NCI-H2081 (cell line): ENCODE measurements at regions not wholly inside any gene's neighbourhood (a gene's known extent, or its start where the extent isn't known, plus 50 kb on each side); places are given as distances from the start of the nearest gene placed in this dataset.
A peak's percentile ranks its signal among the peaks of the same experiment; 100 is the strongest.
"Not testable (repeated sequence)": the region's sequence is repeated elsewhere in the genome, so short reads cannot be mapped to it uniquely, and the experiment has no call there.

Experiments
- DNase-seq, 2 experiments: peaks; one replicate each; lab custom pipeline; 2025; lab: John Stamatoyannopoulos, UW

DNA sequence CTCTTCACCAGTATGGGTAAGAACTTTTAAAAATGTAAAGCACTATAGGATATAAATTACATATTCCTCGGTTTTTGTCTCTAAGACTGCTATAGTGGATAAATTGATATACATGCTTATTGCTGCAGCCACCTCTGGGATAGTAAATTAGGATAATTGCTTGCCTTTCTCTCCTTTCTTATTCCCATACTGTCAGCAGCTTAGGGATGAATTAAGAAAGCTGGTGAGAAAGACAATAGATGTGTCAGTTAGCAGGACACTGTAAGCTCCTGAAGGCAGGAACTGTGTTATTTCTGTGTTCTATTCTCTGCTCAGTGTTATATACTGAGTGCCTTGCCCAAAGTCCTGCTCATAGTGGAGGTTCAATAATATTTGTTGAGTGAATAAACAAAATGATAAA lies 828.6 kb upstream of the ACVR2A start:
- no peak for DNase-seq

DNA sequence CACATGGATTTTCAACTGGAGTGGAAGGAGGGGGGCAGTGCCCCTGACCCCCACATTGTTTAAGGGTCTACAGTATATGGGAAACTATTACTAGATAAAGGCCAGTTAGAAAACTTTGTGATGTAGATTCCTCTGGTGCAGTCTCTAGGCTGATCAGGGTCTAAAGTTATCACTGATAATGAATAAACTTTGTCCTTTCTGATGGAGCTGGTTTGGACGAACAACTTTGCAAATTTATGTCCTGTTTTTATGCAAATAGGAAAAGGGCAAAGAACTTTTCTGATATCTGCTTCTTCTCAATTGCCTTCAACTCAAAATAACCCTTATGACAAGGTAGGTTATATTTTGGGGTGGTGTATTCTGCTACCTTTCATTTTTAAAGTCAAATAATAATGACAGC lies 829.2 kb upstream of the ACVR2A start:
- DNase-seq = no peak

DNA sequence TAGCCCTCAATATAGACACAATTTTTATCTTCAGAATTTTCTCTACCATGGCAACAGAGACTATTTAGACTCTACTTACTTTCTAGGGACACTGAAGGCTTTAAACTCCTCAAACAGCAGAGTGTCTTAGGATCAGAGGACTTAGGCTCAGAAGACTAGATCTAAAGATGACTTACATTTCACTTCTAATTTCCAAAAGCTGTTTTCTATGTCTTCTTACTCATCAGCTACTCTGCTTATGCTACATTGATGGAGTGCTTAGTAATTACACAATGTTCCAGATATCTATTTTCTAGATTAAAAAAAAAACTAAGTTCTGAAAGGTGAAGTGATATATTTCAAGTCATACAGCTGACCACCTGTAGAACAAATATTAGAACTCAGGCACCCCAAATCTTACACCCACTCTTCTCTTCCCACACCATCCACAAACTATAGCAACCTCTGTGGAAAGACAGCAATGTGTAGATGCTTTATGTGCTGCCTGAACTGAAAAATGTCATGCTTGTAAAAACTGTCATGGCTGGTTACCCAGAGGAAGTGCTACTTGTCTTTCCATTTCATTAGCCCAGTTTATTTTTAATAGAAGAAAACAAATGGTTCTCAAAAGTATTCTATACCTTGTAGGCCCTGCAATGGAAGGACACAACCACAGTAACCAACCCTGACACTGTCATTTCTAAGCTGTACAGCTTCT lies 831.0 kb upstream of the ACVR2A start:
- DNase-seq = no peak

DNA sequence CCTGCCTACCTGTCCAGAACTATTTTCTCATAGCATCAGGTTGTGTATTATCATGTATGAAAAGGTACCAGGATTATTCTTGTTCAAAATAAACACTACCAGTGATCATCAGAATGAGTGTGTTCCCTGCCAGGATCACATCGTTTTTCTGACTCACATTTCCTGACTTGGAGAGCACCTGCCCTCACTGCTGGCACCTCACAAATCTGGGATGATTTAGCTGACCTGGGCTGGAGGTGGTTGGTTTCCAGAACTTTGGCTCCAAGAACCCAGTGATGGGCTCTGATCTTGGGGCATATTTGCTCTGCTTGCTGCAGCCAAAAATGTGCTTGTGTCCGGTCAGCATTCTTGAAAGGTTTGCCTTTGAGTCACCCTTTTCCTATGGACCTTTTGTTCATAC lies 836.3 kb upstream of the ACVR2A start:
- DNase-seq = no peak

DNA sequence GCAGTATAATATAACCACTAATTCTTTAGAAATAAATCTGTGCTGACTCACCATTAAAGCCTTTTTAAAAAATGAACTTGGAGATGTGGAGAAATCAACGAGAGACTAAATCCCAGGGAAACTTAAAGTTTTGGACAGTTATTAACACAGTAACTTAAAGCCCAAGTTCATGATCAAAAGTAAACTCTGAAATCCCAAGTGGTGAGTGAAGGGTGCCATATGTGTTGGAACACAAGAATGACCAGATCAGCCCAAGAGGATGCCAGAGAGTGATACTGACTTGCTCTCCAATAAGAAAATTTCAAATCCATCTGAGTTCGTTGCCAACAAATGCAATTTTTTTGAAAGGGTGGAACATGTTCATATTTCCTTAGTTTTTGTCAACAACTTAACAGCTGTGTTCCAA lies 838.1 kb upstream of the ACVR2A start:
- DNase-seq = no peak

DNA sequence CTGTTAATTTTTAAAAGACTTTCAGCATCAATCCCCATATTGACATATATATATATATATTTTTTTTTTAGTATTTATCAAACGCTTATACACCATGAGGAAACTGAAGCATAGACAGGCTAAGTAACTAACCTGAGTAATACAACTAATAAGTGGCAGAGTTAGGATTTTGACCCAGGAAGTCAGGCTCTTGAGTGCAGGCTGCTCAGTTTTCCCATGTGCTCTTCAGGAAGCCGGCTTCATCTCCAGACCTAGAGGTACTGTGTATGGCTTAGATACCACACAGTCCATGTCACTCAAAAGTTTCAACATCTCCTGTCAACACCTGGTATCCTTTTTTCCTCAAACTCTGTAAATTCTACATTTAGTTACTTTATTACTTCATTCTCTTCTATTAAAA lies 841.7 kb upstream of the ACVR2A start:
- no peak for DNase-seq

DNA sequence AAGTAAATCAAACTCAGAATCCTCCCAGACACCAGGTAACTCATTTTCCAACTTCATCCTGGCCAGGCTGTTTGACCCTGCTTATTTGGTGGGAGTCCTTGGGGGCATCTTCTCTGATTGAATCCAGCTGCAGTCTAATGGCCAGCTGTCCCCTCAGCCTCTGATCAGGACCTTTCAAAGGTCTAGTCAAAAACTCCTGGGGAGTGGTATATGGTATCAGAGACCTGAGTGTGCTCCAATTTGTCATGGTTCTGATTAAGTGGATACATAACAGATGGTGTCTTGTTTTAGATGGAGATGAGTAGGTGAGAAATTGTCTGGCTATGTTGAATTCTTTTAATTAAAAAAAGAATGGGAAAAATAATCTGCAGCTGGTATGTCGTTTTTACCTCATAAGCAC lies 842.6 kb upstream of the ACVR2A start:
- DNase-seq = no peak

DNA sequence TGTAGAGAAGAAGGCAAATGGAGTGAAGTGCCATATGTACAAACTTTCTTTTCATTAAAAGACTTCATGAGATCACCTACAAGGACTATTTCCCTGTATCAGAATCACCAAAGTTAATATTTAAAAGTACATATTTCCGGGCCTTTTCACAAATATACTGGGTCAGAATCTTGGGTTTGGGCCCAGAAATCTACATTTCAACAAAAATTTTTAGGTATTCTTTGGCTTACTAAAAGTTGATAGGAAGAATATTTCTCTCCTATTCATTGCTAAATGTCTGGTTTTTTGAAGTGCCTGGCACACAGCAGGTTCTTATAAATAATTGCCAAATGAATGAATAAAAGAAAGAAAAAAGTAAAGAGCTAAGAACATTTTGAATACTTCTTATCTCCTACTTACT lies 843.8 kb upstream of the ACVR2A start:
- DNase-seq = no peak

DNA sequence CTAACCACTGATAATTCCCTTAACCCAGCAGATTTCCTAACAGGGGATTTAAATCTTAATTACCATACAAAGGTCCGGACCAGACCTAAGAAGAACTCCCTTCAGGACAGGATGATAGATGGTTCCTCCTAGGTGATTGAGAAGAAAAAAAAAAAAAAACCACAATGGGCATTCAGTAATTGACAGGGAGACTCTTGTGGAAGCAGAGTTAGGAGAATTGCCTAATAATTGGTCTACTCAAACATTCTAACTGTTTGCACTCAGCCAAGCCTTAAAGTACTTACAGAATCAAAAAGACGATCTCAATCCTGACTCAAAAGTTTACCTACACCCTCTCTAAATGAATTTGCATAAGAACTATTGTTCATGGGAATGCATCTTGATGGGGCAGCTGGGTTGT lies 844.7 kb upstream of the ACVR2A start:
- DNase-seq = not testable (repeated sequence)

DNA sequence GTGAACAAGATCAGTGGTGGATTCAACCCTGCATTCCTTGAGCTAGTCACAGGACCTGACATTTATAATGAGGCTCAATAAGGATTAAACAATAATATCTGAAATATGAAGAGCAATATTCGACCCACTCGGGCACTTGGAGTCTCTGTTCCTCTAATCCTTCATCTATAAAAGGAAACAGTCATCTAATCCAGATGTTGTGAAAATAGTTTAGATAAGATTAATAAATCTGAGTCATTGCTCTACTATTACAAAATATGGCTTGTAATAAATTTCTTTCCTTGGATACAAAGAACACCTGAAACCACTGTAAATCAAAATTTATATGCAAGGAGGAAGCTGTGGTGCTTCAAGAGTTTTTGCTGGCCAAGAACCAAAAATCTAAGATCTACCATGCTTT lies 846.9 kb upstream of the ACVR2A start:
- no peak for DNase-seq

DNA sequence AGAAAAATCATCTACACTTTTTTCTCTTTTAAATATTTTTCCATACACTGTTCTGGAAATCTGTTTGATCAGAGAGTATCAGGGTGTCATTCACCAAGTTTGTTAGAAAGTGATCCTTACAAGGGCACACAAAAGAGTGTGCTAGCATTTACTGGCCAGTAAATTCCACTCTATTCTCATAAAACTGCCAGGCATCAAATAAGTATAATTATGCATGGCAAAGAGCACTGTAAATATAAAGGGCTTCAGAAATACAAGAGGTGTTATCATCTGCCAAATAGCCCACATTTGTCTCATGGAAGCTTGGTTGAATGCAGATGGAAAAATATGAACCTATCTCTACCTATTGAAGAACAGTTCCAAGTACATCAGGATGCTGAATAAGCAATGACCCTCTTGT lies 847.3 kb upstream of the ACVR2A start:
- DNase-seq = peak; percentile 18 to 54

DNA sequence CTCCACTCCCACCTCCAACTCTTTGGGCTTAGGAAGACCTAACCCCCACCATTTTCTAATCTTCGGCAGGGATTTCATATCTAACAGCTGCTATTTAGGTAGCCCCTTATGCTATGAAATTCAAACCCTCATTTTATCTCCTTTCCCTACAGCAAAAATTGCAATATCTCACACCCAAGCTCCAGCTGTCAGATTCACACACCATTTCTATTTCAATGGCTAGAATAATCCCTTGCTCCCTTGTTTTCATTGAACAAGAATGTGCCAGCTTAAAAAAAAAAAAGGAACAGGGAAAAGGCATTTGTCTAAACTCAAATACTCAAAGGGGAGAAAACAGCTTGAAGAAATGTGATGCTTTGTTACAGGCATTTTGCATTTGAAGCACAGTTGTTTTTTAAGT lies 850.6 kb upstream of the ACVR2A start:
- no peak for DNase-seq

DNA sequence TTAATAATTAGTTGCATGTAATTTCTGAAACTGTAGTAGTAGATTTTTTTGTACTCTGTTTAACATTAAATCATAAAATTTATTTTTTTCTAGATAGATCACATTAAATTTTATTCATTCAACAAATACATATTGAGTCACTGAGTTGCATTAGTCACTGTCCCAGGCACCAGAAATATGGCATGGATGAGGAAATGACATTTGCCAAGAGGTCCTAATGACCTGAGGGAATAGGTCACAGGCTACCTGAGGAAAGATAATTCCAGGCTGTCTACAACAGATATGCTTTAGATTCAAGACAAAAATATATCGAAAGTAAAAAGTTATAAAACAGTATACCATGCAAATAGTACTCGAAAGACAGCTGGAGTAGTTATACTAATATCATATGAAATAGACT lies 852.4 kb upstream of the ACVR2A start:
- no peak for DNase-seq

DNA sequence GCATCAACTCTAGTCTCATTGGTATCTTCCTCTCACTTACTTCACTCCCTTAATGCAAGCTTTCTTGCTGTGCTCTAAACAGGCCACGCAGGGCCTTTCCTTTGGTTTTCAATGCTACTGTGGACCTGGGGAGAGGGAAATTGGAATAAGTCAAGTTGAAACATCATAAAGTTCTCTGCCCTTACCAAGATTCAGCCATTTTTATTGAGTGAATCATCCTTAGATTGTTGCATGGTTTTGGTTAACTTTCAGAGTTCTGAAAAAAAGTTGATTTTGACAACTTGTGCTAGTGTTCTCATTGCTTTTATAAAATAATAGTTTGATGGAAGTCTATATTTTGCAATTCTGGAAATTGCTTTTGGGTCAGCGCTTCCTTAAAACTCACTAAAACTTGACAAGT lies 852.8 kb upstream of the ACVR2A start:
- DNase-seq = no peak

DNA sequence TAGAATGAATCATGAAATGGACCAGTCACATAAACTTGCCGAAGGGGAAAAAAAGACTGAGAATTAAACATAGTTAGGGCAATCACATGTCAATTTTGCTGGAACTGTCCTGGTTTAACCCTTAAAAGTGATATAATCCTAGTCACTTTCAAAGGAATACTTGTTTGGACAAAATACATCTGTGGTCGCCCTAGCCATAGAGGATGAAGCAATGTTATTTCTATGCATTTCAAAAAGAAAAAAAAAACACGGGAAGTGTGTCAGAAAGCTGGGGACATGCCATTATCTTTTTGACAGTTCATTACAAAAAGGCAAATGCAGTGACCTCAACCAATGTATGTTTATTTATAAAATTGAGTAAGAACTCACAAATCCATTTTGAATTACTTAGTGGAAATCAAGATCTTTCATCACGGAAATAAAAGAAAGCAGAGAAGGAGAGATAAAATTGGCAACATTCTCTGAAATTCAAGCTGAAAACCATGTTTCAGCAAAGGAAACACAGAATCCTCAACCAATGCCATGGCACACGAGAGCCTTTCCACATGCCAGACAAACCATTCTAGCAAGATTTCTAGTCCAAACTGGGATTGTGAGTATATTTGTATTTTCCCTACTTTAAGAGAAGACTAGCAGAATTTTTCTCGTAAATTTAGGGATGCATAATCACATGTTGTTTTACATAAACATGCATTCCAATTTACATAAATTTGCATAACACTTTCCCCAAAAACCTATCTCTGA lies 854.3 kb upstream of the ACVR2A start:
- no peak for DNase-seq

DNA sequence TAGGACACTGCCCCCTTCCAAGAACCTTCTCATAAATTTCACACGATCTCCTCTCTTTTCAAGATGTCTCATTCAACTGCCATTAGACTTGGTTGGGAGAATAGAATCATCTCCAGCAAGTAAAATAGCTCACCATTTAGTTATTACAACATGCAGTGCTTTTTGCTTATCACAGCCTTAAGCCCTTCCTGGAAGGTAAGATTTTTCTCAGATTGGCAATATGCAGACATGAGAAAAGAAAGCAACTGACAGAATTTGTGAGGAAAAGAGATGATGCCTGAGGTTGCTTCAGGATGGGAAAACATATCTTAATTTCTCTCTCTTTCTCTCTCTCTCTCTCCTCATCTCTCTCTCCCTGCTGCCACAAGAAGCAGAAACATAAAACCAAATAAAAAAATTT lies 855.1 kb upstream of the ACVR2A start:
- no peak for DNase-seq

DNA sequence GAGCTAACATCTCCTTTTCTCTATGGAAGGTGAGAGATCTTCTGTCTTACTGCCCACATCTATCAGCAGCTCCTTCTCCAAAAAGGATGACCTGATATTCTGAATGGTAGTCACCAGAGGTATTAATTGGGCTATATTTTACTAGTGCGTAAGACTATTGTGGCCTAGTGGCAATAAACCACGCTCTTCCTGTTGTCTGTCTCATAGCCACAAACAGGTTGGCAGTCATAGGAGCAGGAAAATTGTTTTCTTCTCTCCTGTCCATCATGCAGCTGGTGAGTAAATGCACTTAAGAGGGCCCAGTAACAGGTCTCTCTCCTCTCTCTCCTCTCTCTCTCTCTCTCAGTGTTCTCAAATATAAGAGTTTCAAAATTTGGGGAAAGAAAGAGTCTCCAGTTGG lies 856.8 kb upstream of the ACVR2A start:
- DNase-seq = no peak

DNA sequence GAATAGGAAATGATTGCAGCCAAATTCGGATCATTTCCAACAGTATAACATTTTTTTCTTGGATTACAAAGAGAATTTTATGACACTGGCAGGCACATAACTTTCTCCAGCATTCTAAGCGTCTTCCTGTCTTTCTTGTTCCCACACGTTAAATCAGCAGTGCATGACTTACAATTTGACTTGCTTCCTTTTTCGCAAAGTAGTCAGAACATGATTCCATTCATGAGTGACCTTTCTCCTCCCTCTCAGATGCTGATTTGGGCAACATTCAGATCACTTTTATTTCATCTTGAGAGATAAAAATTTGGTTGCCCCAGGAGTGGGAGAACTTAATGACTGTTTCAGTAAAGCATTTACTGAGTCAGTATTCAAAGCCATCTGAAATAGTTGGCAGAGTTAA lies 858.7 kb upstream of the ACVR2A start:
- DNase-seq = no peak

DNA sequence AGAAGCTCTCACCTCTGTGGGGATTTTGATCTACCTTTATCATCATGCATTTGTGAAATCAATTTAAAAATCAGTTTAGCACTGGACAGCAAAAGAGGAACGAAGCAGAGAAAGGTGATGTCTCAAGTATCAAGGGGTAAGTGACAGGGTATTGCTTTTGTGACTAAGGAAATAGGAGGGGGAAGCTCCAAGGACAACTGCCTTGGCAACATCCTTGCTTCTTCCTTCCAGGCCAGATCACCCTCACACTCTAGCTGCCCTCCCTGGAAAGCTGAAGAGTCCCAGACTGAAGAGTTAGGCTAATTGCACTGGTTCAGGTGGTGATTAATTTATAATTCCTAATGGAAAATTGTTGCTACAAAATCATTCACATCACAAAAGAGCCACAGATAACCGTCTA lies 859.1 kb upstream of the ACVR2A start:
- no peak for DNase-seq

DNA sequence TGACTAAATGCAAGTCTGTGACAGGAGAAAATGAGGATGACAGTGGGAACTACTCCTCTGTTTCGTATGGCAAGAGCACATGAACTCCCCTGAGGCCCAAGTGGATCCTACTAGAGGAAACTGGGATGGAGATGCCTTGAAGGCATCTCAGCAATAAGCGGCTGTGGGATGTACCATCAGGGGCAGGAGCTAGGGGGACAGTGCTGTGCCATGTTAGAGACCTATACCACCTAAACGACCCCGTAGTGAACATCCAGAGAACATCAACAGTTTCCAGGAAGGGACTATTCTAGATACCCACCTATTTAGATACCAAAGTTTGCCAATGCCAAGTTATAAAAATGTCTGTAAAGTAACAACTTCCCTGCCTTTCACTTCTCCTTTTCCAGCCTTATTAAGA lies 860.8 kb upstream of the ACVR2A start:
- no peak for DNase-seq

DNA sequence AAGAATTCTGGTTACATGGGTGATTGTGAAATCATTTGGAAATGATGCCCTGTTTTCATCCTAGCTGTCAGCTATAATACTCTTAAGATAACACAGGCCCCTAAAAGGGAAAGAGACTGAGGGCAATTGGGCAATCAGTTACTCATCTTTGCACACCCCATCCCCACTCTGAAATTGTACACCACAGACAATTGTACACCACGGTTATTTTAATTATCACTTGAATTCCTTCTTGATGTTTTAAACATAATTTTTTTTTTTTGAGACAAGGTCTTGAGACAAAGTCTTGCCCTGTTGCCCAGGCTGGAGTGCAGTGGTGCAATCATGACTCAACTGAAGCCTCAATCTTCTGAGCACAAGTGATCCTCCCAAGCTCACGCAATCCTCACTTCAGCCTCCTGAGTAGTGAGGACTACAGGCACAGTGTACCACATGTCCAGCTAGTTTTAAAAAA lies 862.4 kb upstream of the ACVR2A start:
- no peak for DNase-seq

DNA sequence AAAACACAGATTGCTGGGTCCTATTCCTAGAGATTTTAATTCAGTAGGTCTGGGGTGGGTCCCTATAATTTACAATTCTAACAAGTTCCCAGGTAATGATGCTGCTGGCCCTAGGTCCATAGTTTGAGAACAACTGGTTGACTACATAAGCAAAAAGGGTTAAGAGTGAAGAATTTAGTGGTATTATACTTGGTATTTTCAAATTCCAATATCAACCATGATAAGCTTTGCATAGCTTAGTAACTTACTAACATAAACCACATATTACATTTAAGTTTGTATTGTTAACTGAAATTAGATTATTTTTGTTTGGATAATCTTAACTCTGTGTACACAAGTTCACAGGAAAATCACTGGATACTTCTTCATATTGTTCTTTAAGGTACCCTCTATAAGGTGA lies 862.9 kb upstream of the ACVR2A start:
- no peak for DNase-seq

DNA sequence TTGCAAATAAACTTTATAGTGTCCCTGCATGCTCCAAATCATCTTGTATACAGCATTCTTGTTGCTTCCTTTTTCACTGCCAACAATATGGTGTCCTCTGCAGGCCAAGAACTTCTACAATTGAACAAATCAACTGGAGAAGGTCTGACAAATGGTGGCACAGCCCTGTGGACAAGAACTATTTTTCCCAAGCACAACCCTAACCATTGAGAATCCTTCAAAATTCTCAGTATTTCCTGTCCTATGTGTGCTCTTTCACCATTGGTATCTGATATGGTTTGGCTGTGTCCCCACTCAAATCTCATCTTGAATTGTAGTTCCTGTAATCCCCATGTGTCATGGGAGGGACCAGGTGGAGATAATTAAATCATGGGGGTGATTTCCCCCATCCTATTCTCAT lies 865.1 kb upstream of the ACVR2A start:
- DNase-seq = no peak
